RPMI7951 (cell line): ENCODE measurements at regions not wholly inside any gene's neighbourhood (a gene's known extent, or its start where the extent isn't known, plus 50 kb on each side); places are given as distances from the start of the nearest gene placed in this dataset.
"Not testable (repeated sequence)": the region's sequence is repeated elsewhere in the genome, so short reads cannot be mapped to it uniquely, and the experiment has no call there.

ENCODE experiments used
- DNase-seq: peaks from one replicate; pipeline ENCODE4 v3.0.0-alpha.2; 2012; ENCODE audit warnings: low read depth

DNA sequence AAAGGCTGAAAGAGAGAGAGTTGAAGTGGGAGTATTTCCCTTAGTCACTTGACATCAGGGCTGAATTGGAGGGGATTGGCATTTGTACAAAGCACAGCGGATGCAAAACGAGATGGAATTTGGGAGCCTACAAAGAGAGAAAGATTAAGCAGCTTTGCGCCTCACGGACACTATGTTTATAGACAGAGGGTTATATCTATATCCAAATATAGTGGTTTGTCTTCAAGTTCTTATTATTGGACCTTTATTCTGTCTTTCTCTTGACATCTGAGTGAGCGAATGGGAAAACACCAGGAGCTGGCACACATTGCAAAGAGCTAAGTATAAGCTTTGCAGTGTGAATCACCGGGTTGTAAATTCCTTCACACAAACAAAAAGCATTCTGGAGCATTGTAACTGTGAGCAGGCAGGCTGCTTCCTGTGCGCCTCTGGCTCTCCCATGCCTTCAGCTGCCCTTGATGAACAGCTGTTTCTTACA is 500.2 kb downstream of the STIM2 start:
- no peak for DNase-seq

GRCh38 chr4:27364509-27364908 is 503.9 kb downstream of the STIM2 start:
- no peak for DNase-seq

DNA sequence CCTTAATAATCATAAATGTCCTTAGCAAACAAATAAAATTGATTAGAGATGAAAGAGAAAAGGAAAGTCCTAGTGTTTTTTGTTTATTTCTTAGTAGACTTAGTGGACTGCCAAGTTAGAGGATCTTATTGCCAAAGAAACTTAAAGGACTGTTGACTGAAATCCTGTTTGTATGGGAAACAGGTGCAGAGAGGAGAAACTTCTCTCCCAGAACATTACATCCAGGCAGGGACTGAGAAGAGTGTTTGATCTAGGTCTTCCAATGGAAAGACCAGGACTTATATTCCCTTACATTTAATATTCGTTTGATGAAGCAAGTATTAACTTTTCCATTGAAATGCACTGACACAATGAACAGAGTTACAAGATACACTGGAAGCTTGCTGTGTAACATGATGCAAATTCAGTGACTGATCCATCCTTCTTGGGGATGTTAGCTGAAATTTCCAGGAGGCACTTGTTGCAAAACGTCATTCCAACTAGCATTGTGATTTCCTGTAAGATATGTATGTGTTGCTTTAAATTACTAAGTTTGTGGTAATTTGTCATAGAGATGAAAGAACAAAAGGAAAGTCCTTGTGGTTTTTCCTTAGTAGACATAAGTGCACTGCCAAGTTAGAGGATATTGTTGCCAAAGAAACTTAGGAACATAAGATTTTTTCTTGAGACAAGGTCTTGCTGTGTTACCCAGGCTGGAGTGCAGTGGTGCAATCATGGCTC is 505.6 kb downstream of the STIM2 start:
- no peak for DNase-seq

DNA sequence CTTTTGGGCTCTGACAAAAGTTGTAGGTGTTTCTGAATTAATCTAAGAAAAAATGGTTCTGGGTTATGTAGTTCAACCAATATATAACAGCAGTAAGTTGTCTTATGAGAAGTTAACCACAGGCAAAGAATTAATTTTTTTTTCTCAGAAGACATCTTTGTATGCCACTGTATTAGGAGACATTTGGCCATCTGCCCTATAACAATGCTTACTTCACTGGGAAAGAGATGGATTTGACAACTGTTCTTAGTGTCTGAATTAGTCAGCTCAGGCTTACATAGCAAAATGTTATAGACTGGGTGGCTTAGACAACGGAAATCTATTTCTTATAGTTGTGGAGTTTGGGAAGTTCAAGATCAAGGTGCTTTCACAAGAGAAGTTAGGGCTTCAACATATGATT is 508.1 kb downstream of the STIM2 start:
- DNase-seq, result no peak

GRCh38 chr4:27381815-27382214 is 521.2 kb downstream of the STIM2 start:
- no peak for DNase-seq

- no peak for DNase-seq
Measured at GRCh38 chr4:27387711-27388110, 527.1 kb downstream of the STIM2 start.

GRCh38 chr4:27397886-27398285 is 537.2 kb downstream of the STIM2 start:
- DNase-seq, result no peak

GRCh38 chr4:27398631-27399310 is 538.1 kb downstream of the STIM2 start:
- no peak for DNase-seq

- DNase-seq, result no peak
Measured at GRCh38 chr4:27407616-27408015, 547.0 kb downstream of the STIM2 start.

DNA sequence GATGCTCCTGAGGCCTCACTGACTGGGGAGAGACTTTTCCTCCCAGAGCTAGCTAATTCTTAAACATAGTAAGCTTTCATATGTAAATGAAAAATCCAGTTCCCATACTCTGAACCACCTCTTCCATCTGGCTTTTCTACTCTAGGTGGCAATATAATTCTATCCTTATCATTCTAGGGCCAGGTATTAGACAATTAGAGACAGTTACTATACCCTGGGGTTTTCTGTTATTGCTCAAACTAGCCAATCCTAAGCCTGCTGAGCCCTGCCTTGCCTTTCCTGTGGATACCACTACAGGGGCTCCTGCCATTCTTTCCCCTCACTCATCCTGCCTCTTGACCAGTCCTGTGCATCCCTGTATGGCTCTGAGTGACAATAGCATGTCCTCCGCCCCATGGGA is 552.0 kb downstream of the STIM2 start:
- DNase-seq, result no peak

GRCh38 chr4:27414887-27415731 is 554.5 kb downstream of the STIM2 start:
- DNase-seq, result no peak

- no peak for DNase-seq
Measured at GRCh38 chr4:27428661-27429060, 568.0 kb downstream of the STIM2 start.

DNA sequence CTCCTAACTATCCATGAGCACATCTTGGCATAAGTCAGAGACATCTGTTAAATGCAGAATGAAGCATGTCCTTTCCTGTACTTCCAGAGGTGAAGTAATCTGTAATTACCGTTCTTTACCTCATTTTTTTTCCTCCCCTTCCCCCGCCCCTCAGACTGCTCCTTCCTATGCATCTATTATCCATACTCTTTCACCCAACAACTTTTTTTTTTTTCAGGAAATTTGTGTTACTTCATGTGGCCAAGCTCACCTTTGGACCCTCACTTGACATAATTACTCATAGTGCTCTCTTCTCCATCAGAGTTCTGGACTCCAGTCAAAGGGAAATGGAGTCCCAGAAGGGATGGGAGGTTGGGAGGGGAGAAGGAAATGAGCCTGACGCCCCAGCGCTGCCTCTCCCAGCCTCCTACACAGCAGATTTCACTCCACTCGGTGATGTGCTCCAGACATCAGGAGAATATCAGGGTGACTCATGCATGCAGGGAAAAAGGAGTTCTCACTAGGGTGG is 568.8 kb downstream of the STIM2 start:
- no peak for DNase-seq

GRCh38 chr4:27442146-27442545 is 581.5 kb downstream of the STIM2 start:
- DNase-seq, result no peak

GRCh38 chr4:27442661-27443060 is 582.0 kb downstream of the STIM2 start:
- DNase-seq, result not testable (repeated sequence)

GRCh38 chr4:27463816-27464215 is 603.2 kb downstream of the STIM2 start:
- DNase-seq, result peak; percentile 0

DNA sequence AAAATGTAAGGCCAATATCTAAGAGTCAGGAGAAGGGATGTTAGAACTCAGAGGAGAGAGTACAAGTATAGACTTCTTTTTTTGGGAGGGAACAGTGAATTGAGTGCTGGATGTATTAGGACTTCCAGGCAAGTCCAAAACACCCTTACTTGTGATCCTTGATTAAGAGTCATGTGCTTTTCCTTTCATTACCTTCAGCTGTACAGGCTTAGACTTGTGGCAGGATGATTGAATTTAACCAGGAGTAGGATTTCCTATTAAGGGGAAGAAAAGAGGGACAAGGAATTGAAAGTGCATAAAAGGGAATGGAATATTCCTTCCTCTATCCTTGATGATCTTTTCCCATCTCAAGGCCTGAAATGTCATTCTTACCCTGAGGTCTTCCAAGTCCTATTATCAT is 606.7 kb downstream of the STIM2 start:
- no peak for DNase-seq

GRCh38 chr4:27472364-27472763 is 611.7 kb downstream of the STIM2 start:
- no peak for DNase-seq

- DNase-seq, result no peak
Measured at GRCh38 chr4:27474691-27475090, 614.0 kb downstream of the STIM2 start.

DNA sequence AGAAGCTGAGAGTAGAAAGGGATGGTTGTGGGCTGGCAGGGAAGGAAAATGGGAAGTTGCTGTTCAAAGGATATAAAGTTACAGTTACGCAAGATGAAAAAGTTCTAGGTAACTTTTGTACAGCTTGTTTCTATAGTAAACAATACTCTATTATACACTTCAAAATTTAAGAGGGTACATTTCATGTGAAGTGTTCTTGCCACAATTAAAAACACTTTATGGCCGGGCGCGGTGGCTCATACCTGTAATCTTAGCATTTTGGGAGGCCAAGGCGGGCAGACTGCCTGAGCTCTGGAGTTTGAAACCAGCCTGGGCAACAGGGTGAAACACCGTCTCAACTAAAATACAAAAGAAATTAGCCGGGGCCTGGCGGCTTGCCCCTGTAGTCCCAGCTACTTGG is 623.6 kb downstream of the STIM2 start:
- no peak for DNase-seq

GRCh38 chr4:27490315-27490714 is 629.7 kb downstream of the STIM2 start:
- no peak for DNase-seq

GRCh38 chr4:27490766-27491165 is 630.1 kb downstream of the STIM2 start:
- no peak for DNase-seq
